GM20000 (cell line): ENCODE measurements at regions not wholly inside any gene's neighbourhood (a gene's known extent, or its start where the extent isn't known, plus 50 kb on each side); places are given as distances from the start of the nearest gene placed in this dataset.

Experiments
- DNase-seq: peaks from one replicate; pipeline ENCODE4 v3.0.0; 2012; ENCODE audit warnings: low spot score
- CTCF ChIP-seq: IDR thresholded peaks from 2 replicates; pipeline ENCODE4 v1.5.1; 2012; ENCODE audit warnings: mild to moderate bottlenecking, control low read depth; ENCODE audit errors: extremely low read depth, missing control alignments

- DNase-seq = no peak
- no peak for TF ChIP-seq CTCF
Measured at GRCh38 chr6:139649128-139649527, 274.7 kb upstream of the CITED2 start.

- TF ChIP-seq CTCF = no peak
- no peak for DNase-seq
Measured at GRCh38 chr6:139648430-139649000, 274.1 kb upstream of the CITED2 start.

- DNase-seq = no peak
- TF ChIP-seq CTCF = no peak
Measured at GRCh38 chr6:139647841-139648240, 273.4 kb upstream of the CITED2 start.

GRCh38 chr6:139647016-139647415, 272.6 kb upstream of the CITED2 start:
- no peak for TF ChIP-seq CTCF
- DNase-seq = no peak

GRCh38 chr6:139644821-139645220, 270.4 kb upstream of the CITED2 start:
- no peak for DNase-seq
- no peak for TF ChIP-seq CTCF

- no peak for TF ChIP-seq CTCF
Measured at GRCh38 chr6:139643986-139644385, 269.5 kb upstream of the CITED2 start.

GRCh38 chr6:139642346-139642745, 267.9 kb upstream of the CITED2 start:
- no peak for DNase-seq
- no peak for TF ChIP-seq CTCF

More at GRCh38 chr6:139643986-139644385, 269.5 kb upstream of the CITED2 start:
- no peak for DNase-seq
